RKO (cell line): ENCODE measurements at regions not wholly inside any gene's neighbourhood (a gene's known extent, or its start where the extent isn't known, plus 50 kb on each side); places are given as distances from the start of the nearest gene placed in this dataset.

Experiments
- DNase-seq: peaks from one replicate; pipeline ENCODE4 v3.0.0-alpha.2; 2016; ENCODE audit warnings: low spot score

- no peak for DNase-seq
Observed at GRCh38 chr5:105032917-105033316, 1470.3 kb upstream of the NUDT12 start.

- DNase-seq = no peak
Observed at GRCh38 chr5:105030153-105030552, 1467.6 kb upstream of the NUDT12 start.

- no peak for DNase-seq
Observed at GRCh38 chr5:105015098-105015497, 1452.5 kb upstream of the NUDT12 start.

- DNase-seq = no peak
Observed at GRCh38 chr5:104998572-104998971, 1436.0 kb upstream of the NUDT12 start.

GRCh38 chr5:104998169-104998568, 1435.6 kb upstream of the NUDT12 start:
- DNase-seq = no peak

GRCh38 chr5:104987074-104987473, 1424.5 kb upstream of the NUDT12 start:
- no peak for DNase-seq

- DNase-seq = no peak
Observed at GRCh38 chr5:104977529-104977928, 1414.9 kb upstream of the NUDT12 start.

GRCh38 chr5:104967806-104968410, 1405.3 kb upstream of the NUDT12 start:
- no peak for DNase-seq

GRCh38 chr5:104965006-104965405, 1402.4 kb upstream of the NUDT12 start:
- DNase-seq = no peak

GRCh38 chr5:104955479-104955878, 1392.9 kb upstream of the NUDT12 start:
- no peak for DNase-seq

GRCh38 chr5:104952876-104953275, 1390.3 kb upstream of the NUDT12 start:
- DNase-seq = no peak

- no peak for DNase-seq
Observed at GRCh38 chr5:104951829-104952228, 1389.2 kb upstream of the NUDT12 start.

- no peak for DNase-seq
Observed at GRCh38 chr5:104947076-104947475, 1384.5 kb upstream of the NUDT12 start.

GRCh38 chr5:104942735-104943134, 1380.1 kb upstream of the NUDT12 start:
- DNase-seq = no peak

GRCh38 chr5:104941030-104941645, 1378.5 kb upstream of the NUDT12 start:
- DNase-seq = no peak

- no peak for DNase-seq
Observed at GRCh38 chr5:104937598-104937997, 1375.0 kb upstream of the NUDT12 start.

GRCh38 chr5:104932431-104932830, 1369.8 kb upstream of the NUDT12 start:
- DNase-seq = no peak

GRCh38 chr5:104928906-104929520, 1366.4 kb upstream of the NUDT12 start:
- DNase-seq = no peak

- DNase-seq = no peak
Observed at GRCh38 chr5:104915226-104915625, 1352.6 kb upstream of the NUDT12 start.

- DNase-seq = no peak
Observed at GRCh38 chr5:104914536-104915070, 1352.0 kb upstream of the NUDT12 start.

- no peak for DNase-seq
Observed at GRCh38 chr5:104913841-104914281, 1351.3 kb upstream of the NUDT12 start.

- DNase-seq = no peak
Observed at GRCh38 chr5:104909803-104910202, 1347.2 kb upstream of the NUDT12 start.

GRCh38 chr5:104904561-104904960, 1342.0 kb upstream of the NUDT12 start:
- DNase-seq = no peak
